ENCODE measurements at regions not wholly inside any gene's neighbourhood (a gene's known extent, or its start where the extent isn't known, plus 50 kb on each side); places are given as distances from the start of the nearest gene placed in this dataset.
A peak's percentile ranks its signal among the peaks of the same experiment; 100 is the strongest.
"Not testable (repeated sequence)": the region's sequence is repeated elsewhere in the genome, so short reads cannot be mapped to it uniquely, and the experiment has no call there.

GRCh38 chr16:5789033-5789432 is 691.4 kb upstream of the EEF2KMT start:
- DNase-seq = no peak

GRCh38 chr16:5781436-5781835 is 683.8 kb upstream of the EEF2KMT start:
- no peak for DNase-seq

GRCh38 chr16:5776876-5777275 is 679.3 kb upstream of the EEF2KMT start:
- DNase-seq = no peak

GRCh38 chr16:5775916-5776315 is 678.3 kb upstream of the EEF2KMT start:
- DNase-seq = no peak

- DNase-seq = no peak
Observed at GRCh38 chr16:5770118-5770517, 672.5 kb upstream of the EEF2KMT start.

- no peak for DNase-seq
Observed at GRCh38 chr16:5769513-5769912, 671.9 kb upstream of the EEF2KMT start.

- DNase-seq = no peak
Observed at GRCh38 chr16:5768445-5768844, 670.9 kb upstream of the EEF2KMT start.

- DNase-seq = no peak
Observed at GRCh38 chr16:5763176-5763575, 665.6 kb upstream of the EEF2KMT start.

- DNase-seq = no peak
Observed at GRCh38 chr16:5762362-5762761, 664.8 kb upstream of the EEF2KMT start.

GRCh38 chr16:5761592-5761991 is 664.0 kb upstream of the EEF2KMT start:
- no peak for DNase-seq

GRCh38 chr16:5758281-5758680 is 660.7 kb upstream of the EEF2KMT start:
- no peak for DNase-seq

GRCh38 chr16:5756969-5757368 is 659.4 kb upstream of the EEF2KMT start:
- DNase-seq = no peak

GRCh38 chr16:5753381-5753780 is 655.8 kb upstream of the EEF2KMT start:
- DNase-seq = no peak

- DNase-seq = no peak
Observed at GRCh38 chr16:5751216-5751615, 653.6 kb upstream of the EEF2KMT start.

GRCh38 chr16:5750439-5750838 is 652.8 kb upstream of the EEF2KMT start:
- DNase-seq = not testable (repeated sequence)

GRCh38 chr16:5738586-5738985 is 641.0 kb upstream of the EEF2KMT start:
- peak; percentile 7 for DNase-seq

- no peak for DNase-seq
Observed at GRCh38 chr16:5736209-5736930, 638.8 kb upstream of the EEF2KMT start.

- DNase-seq = no peak
Observed at GRCh38 chr16:5735444-5735843, 637.8 kb upstream of the EEF2KMT start.

GRCh38 chr16:5730783-5731182 is 633.2 kb upstream of the EEF2KMT start:
- DNase-seq = no peak

- DNase-seq = peak; percentile 49
Observed at GRCh38 chr16:5722116-5722619, 624.6 kb upstream of the EEF2KMT start.

GRCh38 chr16:5715155-5715554 is 617.6 kb upstream of the EEF2KMT start:
- DNase-seq = no peak

- no peak for DNase-seq
Observed at GRCh38 chr16:5709889-5710288, 612.3 kb upstream of the EEF2KMT start.

- DNase-seq = no peak
Observed at GRCh38 chr16:5706211-5706610, 608.6 kb upstream of the EEF2KMT start.

- no peak for DNase-seq
Observed at GRCh38 chr16:5704271-5704670, 606.7 kb upstream of the EEF2KMT start.

GRCh38 chr16:5693426-5693825 is 595.8 kb upstream of the EEF2KMT start:
- no peak for DNase-seq

Data from NCI-H748 treated with DMSO at 0.1 percent for 48 hours (cell line).